ENCODE measurements at regions not wholly inside any gene's neighbourhood (a gene's known extent, or its start where the extent isn't known, plus 50 kb on each side); places are given as distances from the start of the nearest gene placed in this dataset.

DNA sequence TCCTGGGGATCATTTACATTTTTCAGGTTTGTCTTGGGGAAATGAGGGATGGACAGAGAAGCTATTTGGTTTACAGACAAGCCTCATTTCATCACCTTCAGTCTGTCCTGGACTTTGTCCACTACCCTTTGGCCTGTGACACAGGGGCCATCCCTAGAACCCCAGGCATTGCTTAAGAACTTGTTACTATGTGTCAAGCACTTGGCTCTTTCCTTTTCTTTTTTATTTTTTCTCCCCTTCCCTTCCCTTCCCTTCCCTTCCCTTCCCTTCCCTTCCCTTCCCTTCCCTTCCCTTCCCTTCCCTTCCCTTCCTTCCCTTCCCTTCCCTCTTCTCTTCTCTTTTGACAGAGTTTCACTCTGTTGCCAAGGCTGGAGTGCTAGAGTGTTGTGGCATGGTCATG lies 253.1 kb downstream of the OLFM4 start:
- no peak overlapping the region for H3K27ac ChIP-seq (ENCODE audit: low read depth, low read length)
- no peak overlapping the region for H4K5ac ChIP-seq (ENCODE audit: insufficient read length, low read depth, low read length)
- peaks cover 40 to 80% (median 63%) of the 10 kb centered on the region in 4 experiments for H3K27me3 ChIP-seq (replicated peaks in 1 of 4; ENCODE audit: control insufficient read depth in 3 of 4, extremely low read depth in 1 of 4, insufficient read depth in 3 of 4, low read length in 3 of 4)
- POLR2A ChIA-PET (ENCODE audit: partially characterized antibody), result no interaction called here
- H3K56ac ChIP-seq (replicated peaks; ENCODE audit: insufficient read length, low read depth, low read length), result no peak overlapping the region
- H2AK5ac ChIP-seq (ENCODE audit: low read depth, low read length), result no peak overlapping the region; the same call in 1 of the 2 replicates
- no peak overlapping the region for H2BK120ac ChIP-seq (replicated peaks; ENCODE audit: low read depth, low read length)
- no peak overlapping the region for H2BK5ac ChIP-seq (ENCODE audit: low read depth, low read length)
- H3K79me1 ChIP-seq (ENCODE audit: low read depth, low read length), result no peaks in the 10 kb centered on the region
- no peak overlapping the region for H2BK12ac ChIP-seq (ENCODE audit: low read depth, low read length)
- no peaks in the 10 kb centered on the region for H4K20me1 ChIP-seq (replicated peaks in 1 of 2; ENCODE audit: control insufficient read depth in 1 of 2, insufficient read depth in 2 of 2, low read length in 2 of 2)
- H3K18ac ChIP-seq (ENCODE audit: extremely low read depth, low read length), result no peak overlapping the region
- no peaks in the 10 kb centered on the region for H3K23me2 ChIP-seq (ENCODE audit: low read depth, low read length)
- H3K14ac ChIP-seq (ENCODE audit: insufficient read length), result no peak overlapping the region
- H3K4me2 ChIP-seq (ENCODE audit: insufficient read depth in 1 of 2, low read depth in 2 of 2, low read length in 2 of 2), result no peak overlapping the region
- no peak overlapping the region for H4K8ac ChIP-seq (ENCODE audit: extremely low read depth, insufficient read depth, low read length)
- H2AFZ ChIP-seq (ENCODE audit: low read length), result no peak overlapping the region
- no peak overlapping the region for H3K4me3 ChIP-seq (ENCODE audit: extremely low read depth in 1 of 4, insufficient read depth in 2 of 4, low read depth in 3 of 4, low read length in 4 of 4)
- no peak overlapping the region for H4K91ac ChIP-seq (replicated peaks; ENCODE audit: insufficient read length, low read length)
- DNase-seq (ENCODE audit: low read depth in 1 of 2, low spot score in 2 of 2) (no peak), FAIRE-seq (no peak)
- no peak overlapping the region for H3K23ac ChIP-seq (ENCODE audit: insufficient read length)
- no peaks in the 10 kb centered on the region for H3K79me2 ChIP-seq (ENCODE audit: control insufficient read depth in 1 of 2, insufficient read depth in 2 of 2, low read length in 2 of 2)
- H3K36me3 ChIP-seq (ENCODE audit: control insufficient read depth in 2 of 4, insufficient read depth in 4 of 4, low read length in 3 of 4), result no peaks in the 10 kb centered on the region
- H2BK20ac ChIP-seq (ENCODE audit: low read length), result no peak overlapping the region
- CTCF ChIA-PET (ENCODE audit: partially characterized antibody), result interaction anchor here (3.4 kb wide), 1 partner anchor 31 kb away, joined by 10 read pairs; no protein-coding TSS in a partner anchor
- no peak overlapping the region for H2BK15ac ChIP-seq (ENCODE audit: low read length)
- no peak overlapping the region for H3K4ac ChIP-seq (replicated peaks; ENCODE audit: insufficient read length, low read depth, low read length)
- no peak overlapping the region for H3K9ac ChIP-seq (replicated peaks in 1 of 4; ENCODE audit: extremely low read depth in 1 of 4, low read depth in 3 of 4, low read length in 3 of 4)
- H3K4me1 ChIP-seq (replicated peaks in 1 of 4; ENCODE audit: control insufficient read depth in 3 of 4, insufficient read depth in 4 of 4, low read length in 3 of 4), result peaks cover 0 to 3% (median under 1%) of the 10 kb centered on the region in 4 experiments; a peak in 3 of 7 replicates
- H3K9me3 ChIP-seq (ENCODE audit: insufficient read depth in 2 of 2, low read depth in 1 of 2, low read length in 1 of 2), result no peaks in the 10 kb centered on the region
- TF ChIP-seq NRF1 (IDR thresholded peaks at IDR 0.05; ENCODE audit: low read depth, low read length) (no peak), KDM1A (IDR thresholded peaks at IDR 0.05; ENCODE audit: borderline replicate concordance, low read length) (no peak), POLR2A (IDR thresholded peaks at IDR 0.05; ENCODE audit: control extremely low read depth in 1 of 2, low read depth in 2 of 2, low read length in 2 of 2) (no peak), POLR2AphosphoS5 (IDR thresholded peaks at IDR 0.05; ENCODE audit: low read depth, low read length) (no peak)
